Astrocyte of the spinal cord (primary cell): ENCODE measurements at regions not wholly inside any gene's neighbourhood (a gene's known extent, or its start where the extent isn't known, plus 50 kb on each side); places are given as distances from the start of the nearest gene placed in this dataset.

Experiments
- DNase-seq: peaks from one replicate; pipeline ENCODE4 v3.0.0; 2011; ENCODE audit warnings: low read depth, low spot score
- H3K4me3 ChIP-seq: 2 replicates; pipeline ENCODE4 v1.5.1; 2011; ENCODE audit warnings: low read depth, mild to moderate bottlenecking, low read length, moderate library complexity
- in situ Hi-C: cut with HindIII; loops from 2 replicates; pipeline ENCODE4 v1.10.0; 2017; ENCODE audit warnings: low sequenced_read_pairs
- TF ChIP-seq, protein P1 (sequence below): IDR thresholded peaks from 2 replicates; pipeline ENCODE4 v1.5.1; 2012; ENCODE audit warnings: low read depth, mild to moderate bottlenecking, low read length, inconsistent platforms

DNA sequence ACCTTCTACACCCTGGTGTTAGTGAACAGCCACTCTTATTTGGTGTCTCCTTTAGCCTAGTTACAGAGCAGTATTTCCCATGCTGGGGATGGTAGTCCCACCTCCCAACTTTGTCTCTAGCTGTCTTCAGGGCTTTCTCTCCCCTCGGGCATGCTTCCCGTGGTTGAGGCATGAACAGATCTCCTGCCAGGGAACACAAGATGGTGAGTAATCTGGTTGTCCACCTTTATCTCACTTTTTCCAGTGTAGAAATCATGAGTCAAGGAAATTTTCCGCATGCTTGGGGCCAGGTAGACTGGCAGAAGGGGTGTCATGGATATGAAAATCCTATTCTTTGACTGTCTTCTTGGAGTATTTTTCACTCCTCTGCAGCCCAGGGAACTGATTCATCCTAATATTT, 532.9 kb downstream of the ANXA1 start:
- DNase-seq: peak; percentile 19
- no peak overlapping the region for H3K4me3 ChIP-seq
- in situ Hi-C loops: no loop called here
- TF ChIP-seq, protein P1, sequence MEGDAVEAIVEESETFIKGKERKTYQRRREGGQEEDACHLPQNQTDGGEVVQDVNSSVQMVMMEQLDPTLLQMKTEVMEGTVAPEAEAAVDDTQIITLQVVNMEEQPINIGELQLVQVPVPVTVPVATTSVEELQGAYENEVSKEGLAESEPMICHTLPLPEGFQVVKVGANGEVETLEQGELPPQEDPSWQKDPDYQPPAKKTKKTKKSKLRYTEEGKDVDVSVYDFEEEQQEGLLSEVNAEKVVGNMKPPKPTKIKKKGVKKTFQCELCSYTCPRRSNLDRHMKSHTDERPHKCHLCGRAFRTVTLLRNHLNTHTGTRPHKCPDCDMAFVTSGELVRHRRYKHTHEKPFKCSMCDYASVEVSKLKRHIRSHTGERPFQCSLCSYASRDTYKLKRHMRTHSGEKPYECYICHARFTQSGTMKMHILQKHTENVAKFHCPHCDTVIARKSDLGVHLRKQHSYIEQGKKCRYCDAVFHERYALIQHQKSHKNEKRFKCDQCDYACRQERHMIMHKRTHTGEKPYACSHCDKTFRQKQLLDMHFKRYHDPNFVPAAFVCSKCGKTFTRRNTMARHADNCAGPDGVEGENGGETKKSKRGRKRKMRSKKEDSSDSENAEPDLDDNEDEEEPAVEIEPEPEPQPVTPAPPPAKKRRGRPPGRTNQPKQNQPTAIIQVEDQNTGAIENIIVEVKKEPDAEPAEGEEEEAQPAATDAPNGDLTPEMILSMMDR: no peak

DNA sequence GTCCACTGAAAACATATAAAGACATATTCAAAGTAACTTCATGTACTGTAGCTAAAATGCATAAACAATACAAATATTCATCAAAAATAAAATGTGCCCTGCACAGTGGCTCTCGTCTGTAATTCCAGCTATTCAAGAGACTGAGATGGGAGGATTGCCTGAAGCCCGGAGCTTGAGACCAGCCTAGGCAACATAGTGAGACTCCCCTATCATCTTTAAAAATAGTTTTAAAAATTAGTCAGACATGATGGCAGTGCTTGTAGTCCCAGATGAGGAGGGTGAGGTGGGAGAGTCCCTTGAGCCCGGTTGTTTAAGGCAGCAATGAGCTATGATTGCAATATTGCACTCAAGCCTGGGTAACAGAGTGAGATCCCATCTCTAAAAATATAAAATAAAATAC, 534.1 kb downstream of the ANXA1 start:
- TF ChIP-seq, protein P1: no peak
- H3K4me3 ChIP-seq: no peak overlapping the region
- in situ Hi-C loops: no loop called here
- no peak for DNase-seq

DNA sequence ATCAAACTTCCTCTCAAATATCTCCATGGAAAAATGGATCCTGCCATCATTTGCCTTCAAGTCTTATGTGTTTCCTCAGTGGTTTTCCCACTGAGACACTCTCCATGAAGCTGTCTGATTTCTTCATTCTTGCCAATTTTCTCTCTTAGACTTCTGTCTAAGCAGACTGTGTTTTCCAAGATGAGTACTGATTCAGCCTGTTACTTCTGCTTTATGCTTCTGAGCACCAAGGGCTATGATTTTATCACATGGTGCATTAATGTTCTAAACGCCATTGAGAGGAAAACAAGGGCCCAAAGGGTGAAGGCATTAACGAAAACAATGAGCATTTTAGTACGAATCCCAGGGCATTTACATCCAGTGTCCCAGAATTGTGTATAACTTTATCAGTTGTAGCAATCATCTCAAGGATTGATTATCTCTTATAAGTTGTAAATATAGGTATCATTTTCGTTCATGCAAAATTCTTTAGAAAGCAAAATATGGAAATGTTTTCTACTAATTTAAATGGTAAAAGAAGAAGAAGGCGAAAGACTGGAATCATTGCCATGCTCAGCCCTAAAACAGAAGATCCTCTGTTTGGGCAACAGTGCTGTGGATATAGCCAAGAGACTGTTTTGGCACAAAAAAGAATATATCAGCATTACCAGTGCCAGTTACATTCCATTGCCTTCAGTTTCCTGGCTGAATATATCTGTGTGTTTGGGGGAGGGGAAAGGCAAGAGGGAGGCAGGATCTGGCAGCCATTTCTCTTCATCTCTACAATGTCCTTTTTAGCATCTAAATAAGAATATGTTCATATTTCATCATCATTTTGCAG, 537.6 kb downstream of the ANXA1 start:
- in situ Hi-C loops: no loop called here
- TF ChIP-seq, protein P1: no peak

DNA sequence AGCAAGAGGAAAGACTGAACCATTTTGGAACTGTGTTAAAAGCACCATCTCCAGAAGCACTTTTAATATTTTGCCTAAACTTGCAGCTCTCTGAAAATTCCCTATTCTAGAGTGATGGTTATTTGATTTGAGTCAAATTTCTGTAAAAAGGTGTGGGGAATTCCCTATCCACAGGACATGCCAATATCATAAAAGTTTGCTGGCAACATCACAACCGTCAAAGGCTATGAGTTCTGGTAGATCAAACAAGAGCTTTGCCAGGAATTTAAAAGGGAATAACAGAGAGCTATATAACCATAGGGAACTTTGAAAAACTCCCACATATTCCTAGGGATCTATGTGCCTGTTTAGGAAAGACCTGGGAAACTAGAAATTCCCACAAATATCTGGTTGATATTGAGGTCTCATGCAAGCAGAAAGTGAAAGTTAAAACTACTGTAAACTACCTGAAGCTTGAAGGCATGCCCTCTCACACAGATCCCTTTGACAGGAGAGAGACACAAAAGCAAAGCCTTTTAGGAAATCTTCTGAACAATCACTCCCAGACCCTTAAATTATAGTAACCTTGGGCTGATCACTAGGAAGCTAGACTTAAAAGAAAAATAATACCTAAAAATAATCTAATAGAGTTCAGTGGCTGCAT, 549.9 kb downstream of the ANXA1 start:
- TF ChIP-seq, protein P1: no peak
- DNase-seq: no peak
- in situ Hi-C loops: no loop called here
- no peak overlapping the region for H3K4me3 ChIP-seq

More for the DNA sequence above, 537.6 kb downstream of the ANXA1 start:
- H3K4me3 ChIP-seq: no peak overlapping the region
- DNase-seq: no peak

DNA sequence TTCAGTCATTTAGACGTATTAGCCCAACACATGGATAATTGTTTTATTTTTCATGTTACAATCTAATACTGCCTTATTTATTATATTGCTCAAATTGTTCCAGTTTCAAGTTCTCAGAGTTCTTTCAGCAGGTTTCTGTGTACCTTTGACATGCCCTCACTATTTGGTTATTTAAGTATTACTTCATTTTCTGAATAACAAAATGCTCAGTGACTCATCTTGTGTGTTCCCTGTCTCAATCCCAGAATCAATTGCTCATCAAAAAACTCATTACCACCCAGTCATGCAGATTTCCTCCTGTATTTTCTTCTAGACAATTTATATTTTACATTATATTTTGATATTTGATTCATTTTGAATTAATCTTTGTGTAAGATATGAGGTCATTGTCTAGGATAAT, 562.6 kb downstream of the ANXA1 start:
- in situ Hi-C loops: no loop called here
- H3K4me3 ChIP-seq: no peak overlapping the region
- TF ChIP-seq, protein P1: no peak
- DNase-seq: peak; percentile 43

DNA sequence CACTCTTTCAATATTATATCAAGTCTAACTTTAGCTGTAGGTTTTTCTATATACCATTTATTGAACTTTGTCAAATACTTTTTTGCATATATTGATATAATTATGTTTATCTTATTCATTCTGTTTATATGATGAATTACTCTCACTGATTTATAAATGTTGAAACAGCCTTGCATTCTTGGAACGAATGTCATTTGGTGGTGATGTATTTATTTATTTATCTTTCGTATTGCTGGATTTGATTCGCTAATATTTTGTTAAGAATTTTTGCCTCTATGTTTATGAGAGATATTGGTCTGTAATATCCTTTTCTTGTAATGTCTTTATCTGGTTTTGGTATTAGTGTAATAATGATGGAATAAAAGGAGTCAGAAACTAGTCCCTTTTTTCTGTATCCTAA, 563.9 kb downstream of the ANXA1 start:
- no peak overlapping the region for H3K4me3 ChIP-seq
- no peak for DNase-seq
- in situ Hi-C loops: no loop called here
- TF ChIP-seq, protein P1: no peak
